Neural cell (in vitro differentiated cells): ENCODE measurements at regions not wholly inside any gene's neighbourhood (a gene's known extent, or its start where the extent isn't known, plus 50 kb on each side); places are given as distances from the start of the nearest gene placed in this dataset.

ENCODE experiments used
- H2AFZ ChIP-seq: fragments of 200-600, 300-800 bp; sonication (generic), shearing (Covaris generic); 2 replicates; pipeline ENCODE4 v1.6.0; 2014; ENCODE audit warnings: low read depth, mild to moderate bottlenecking, antibody characterized with exemption, low read length, moderate library complexity
- H3F3A ChIP-seq: fragments of 200-600 bp; shearing (Covaris generic); 2 replicates; pipeline ENCODE4 v1.6.1; 2016; ENCODE audit warnings: mild to moderate bottlenecking, moderate library complexity, mixed read lengths, antibody characterized with exemption, low read length; ENCODE audit not compliant: insufficient read depth, poor library complexity, severe bottlenecking
- H3K27ac ChIP-seq: fragments of 200-600, 300-800 bp; sonication (generic), shearing (Covaris generic); 2 replicates; pipeline ENCODE4 v1.5.1; 2014; ENCODE audit warnings: mild to moderate bottlenecking, low read length, moderate library complexity
- H3K27me3 ChIP-seq: fragments of 300-800, 200-600 bp; sonication (generic), shearing (Covaris generic); 2 replicates; pipeline ENCODE4 v1.6.0; 2014; ENCODE audit warnings: mild to moderate bottlenecking, low read depth, low read length, moderate library complexity; ENCODE audit not compliant: insufficient read depth
- H3K36me3 ChIP-seq: fragments of 300-800, 200-600 bp; sonication (generic), shearing (Covaris generic); 2 replicates; pipeline ENCODE4 v1.5.1; 2014; ENCODE audit warnings: mild to moderate bottlenecking, antibody characterized with exemption, low read length, moderate library complexity; ENCODE audit not compliant: insufficient read depth
- H3K4me2 ChIP-seq: fragments of 300-800, 200-600 bp; sonication (generic), shearing (Covaris generic); 2 replicates; pipeline ENCODE4 v1.6.0; 2014; ENCODE audit warnings: mild to moderate bottlenecking, low read length
- H3K4me3 ChIP-seq: fragments of 300-800, 200-600 bp; sonication (generic), shearing (Covaris generic); 2 replicates; pipeline ENCODE4 v1.5.1; 2014; ENCODE audit warnings: mild to moderate bottlenecking, low read length, moderate library complexity
- H3K79me2 ChIP-seq: fragments of 200-600 bp; shearing (Covaris generic); replicated peaks from 2 replicates; pipeline ENCODE4 v1.6.0; 2014; ENCODE audit warnings: mild to moderate bottlenecking, low read length, moderate library complexity; ENCODE audit not compliant: insufficient read depth
- H3K9ac ChIP-seq: fragments of 300-800, 200-600 bp; sonication (generic), shearing (Covaris generic); 2 replicates; pipeline ENCODE4 v1.6.1; 2016; ENCODE audit warnings: mild to moderate bottlenecking, low read length, mixed read lengths
- H3K9me2 ChIP-seq: fragments of 200-600 bp; shearing (Covaris generic); 2 replicates; pipeline ENCODE4 v1.6.1; 2016; ENCODE audit warnings: mild to moderate bottlenecking, low read length, mixed read lengths; ENCODE audit not compliant: insufficient read depth
- H3K9me3 ChIP-seq: fragments of 200-600, 300-800 bp; sonication (generic), shearing (Covaris generic); 2 replicates; pipeline ENCODE4 v1.6.1; 2016; ENCODE audit warnings: mild to moderate bottlenecking, mixed run types, low read length, moderate library complexity, mixed read lengths
- H4K20me1 ChIP-seq: fragments of 200-600 bp; shearing (Covaris generic); 2 replicates; pipeline ENCODE4 v1.6.1; 2016; ENCODE audit warnings: mild to moderate bottlenecking, mixed run types; ENCODE audit not compliant: insufficient read depth
- CTCF ChIP-seq: fragments of 450-650 bp; IDR thresholded peaks from 2 replicates; pipeline ENCODE4 v1.5.1; 2014; ENCODE audit warnings: antibody characterized with exemption, mild to moderate bottlenecking, moderate library complexity; ENCODE audit not compliant: poor library complexity, severe bottlenecking
- EP300 ChIP-seq: fragments of 450-650 bp; conservative IDR thresholded peaks from 2 replicates; pipeline ENCODE4 v1.6.1; 2014; ENCODE audit warnings: antibody characterized with exemption, mild to moderate bottlenecking, moderate library complexity; ENCODE audit not compliant: poor library complexity, severe bottlenecking
- EZH2 ChIP-seq: fragments of 200-600, 300-800 bp; shearing (Covaris generic), sonication (generic); IDR thresholded peaks from 2 replicates; pipeline ENCODE4 v1.6.1; 2014; ENCODE audit warnings: antibody characterized with exemption, low read length, borderline replicate concordance, mild to moderate bottlenecking; ENCODE audit not compliant: insufficient read depth, poor library complexity, severe bottlenecking
- MXI1 ChIP-seq: fragments of 450-650 bp; conservative IDR thresholded peaks from 2 replicates; pipeline ENCODE4 v1.6.1; 2014; ENCODE audit warnings: antibody characterized with exemption, mild to moderate bottlenecking; ENCODE audit not compliant: poor library complexity, severe bottlenecking
- POLR2AphosphoS5 ChIP-seq: IDR thresholded peaks from 2 replicates; pipeline ENCODE4 v1.6.1; 2012
- RAD21 ChIP-seq: fragments of 450-650 bp; conservative IDR thresholded peaks from 2 replicates; pipeline ENCODE4 v1.6.1; 2014; ENCODE audit warnings: antibody characterized with exemption, mild to moderate bottlenecking, moderate library complexity
- REST ChIP-seq: IDR thresholded peaks from 2 replicates; pipeline ENCODE4 v1.6.1; 2012; ENCODE audit warnings: borderline replicate concordance
- SMC3 ChIP-seq: fragments of 450-650 bp; conservative IDR thresholded peaks from 2 replicates; pipeline ENCODE4 v1.6.1; 2014; ENCODE audit warnings: antibody characterized with exemption, mild to moderate bottlenecking, moderate library complexity; ENCODE audit not compliant: poor library complexity
- TAF1 ChIP-seq: IDR thresholded peaks from 2 replicates; pipeline ENCODE4 v1.6.1; 2012; ENCODE audit warnings: low read depth

DNA sequence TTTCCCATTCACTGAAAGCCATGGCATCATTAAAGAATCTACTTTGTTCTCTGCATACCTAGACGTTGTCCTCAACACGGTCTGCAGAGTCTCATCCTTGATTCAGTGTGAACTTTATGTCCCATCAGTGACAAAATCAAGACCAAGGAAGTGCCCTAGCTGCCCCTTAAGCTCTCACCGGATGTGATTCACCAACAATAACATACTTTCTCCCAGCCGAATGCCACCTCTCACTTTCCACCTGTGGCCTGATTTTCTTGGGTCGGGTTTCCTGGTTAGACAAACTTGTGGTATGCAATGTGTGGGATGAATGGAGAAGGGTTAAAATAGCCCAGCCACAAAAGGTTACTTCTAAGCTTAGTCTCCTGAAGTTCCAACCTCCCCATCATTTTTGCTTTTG lies 145.3 kb upstream of the PAPPA start:
- Histone ChIP-seq H3K36me3 (no peaks in the 10 kb centered on the region), H3K79me2 (no peaks in the 10 kb centered on the region), H3F3A (no peaks in the 10 kb centered on the region), H4K20me1 (no peaks in the 10 kb centered on the region), H3K4me2 (no peak overlapping the region), H3K4me3 (no peak overlapping the region), H3K9me2 (no peaks in the 10 kb centered on the region), H3K27ac (no peak overlapping the region), H2AFZ (no peak overlapping the region), H3K27me3 (no peaks in the 10 kb centered on the region), H3K9ac (no peak overlapping the region), H3K9me3 (no peaks in the 10 kb centered on the region)
- TF ChIP-seq POLR2AphosphoS5 = no peak
- no peak for TF ChIP-seq RAD21
- TF ChIP-seq MXI1 = no peak
- no peak for TF ChIP-seq EZH2
- no peak for TF ChIP-seq CTCF
- no peak for TF ChIP-seq EP300
- TF ChIP-seq REST = no peak
- TF ChIP-seq TAF1 = no peak
- no peak for TF ChIP-seq SMC3

GRCh38 chr9:116009420-116009819 lies 144.2 kb upstream of the PAPPA start:
- no peak overlapping the region for H3K4me2 ChIP-seq
- no peaks in the 10 kb centered on the region for H3K9me3 ChIP-seq
- H3K27ac ChIP-seq = no peak overlapping the region
- no peak overlapping the region for H3K4me3 ChIP-seq
- TF ChIP-seq POLR2AphosphoS5 (no peak), EP300 (no peak), REST (no peak), MXI1 (no peak), RAD21 (no peak), EZH2 (no peak), TAF1 (no peak), CTCF (no peak), SMC3 (no peak)
- no peaks in the 10 kb centered on the region for H3K27me3 ChIP-seq
- H3F3A ChIP-seq = no peaks in the 10 kb centered on the region
- no peak overlapping the region for H2AFZ ChIP-seq
- H3K36me3 ChIP-seq = no peaks in the 10 kb centered on the region
- no peaks in the 10 kb centered on the region for H3K9me2 ChIP-seq
- H4K20me1 ChIP-seq = no peaks in the 10 kb centered on the region
- no peaks in the 10 kb centered on the region for H3K79me2 ChIP-seq
- no peak overlapping the region for H3K9ac ChIP-seq
